ENCODE measurements at regions not wholly inside any gene's neighbourhood (a gene's known extent, or its start where the extent isn't known, plus 50 kb on each side); places are given as distances from the start of the nearest gene placed in this dataset.
"Not testable (repeated sequence)": the region's sequence is repeated elsewhere in the genome, so short reads cannot be mapped to it uniquely, and the experiment has no call there.

DNA sequence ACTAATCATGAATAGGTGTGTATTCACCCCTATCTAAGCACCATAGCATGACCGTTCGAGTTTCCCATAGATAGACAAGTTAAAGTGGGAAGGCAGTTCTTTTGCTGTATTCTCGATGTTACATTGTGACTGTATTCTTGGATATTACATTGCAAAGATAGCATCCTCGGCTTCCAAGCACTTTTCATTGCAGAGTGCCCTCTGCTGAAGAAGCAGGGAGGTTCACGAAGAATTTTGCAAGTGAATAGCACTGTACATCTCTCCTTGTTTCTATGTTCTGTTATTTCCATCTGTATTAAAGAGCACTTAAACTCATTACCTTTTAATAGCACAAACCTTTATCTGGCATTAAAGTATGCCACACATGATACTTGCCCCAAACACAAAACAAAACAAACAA is 426.7 kb upstream of the ARX start:
- Histone ChIP-seq H3K4me3 (no peak overlapping the region), H3K27ac (no peak overlapping the region), H3K9me3 (no peaks in the 10 kb centered on the region), H3K27me3 (ENCODE audit: insufficient read depth in 3 of 3, low read length in 2 of 3) (peaks cover 0 to 7% (median 0%) of the 10 kb centered on the region in 3 donors), H3K4me1 (no peaks in the 10 kb centered on the region), H3K36me3 (ENCODE audit: insufficient read depth in 1 of 2, low read depth in 1 of 2) (no peaks in the 10 kb centered on the region)
- 35 to 43% (median 35%) methylated on average over 5 of the region's 5 CpGs for WGBS, 3 donors
- DNase-seq (no peak), ATAC-seq (no peak)
- TF ChIP-seq, protein P1, sequence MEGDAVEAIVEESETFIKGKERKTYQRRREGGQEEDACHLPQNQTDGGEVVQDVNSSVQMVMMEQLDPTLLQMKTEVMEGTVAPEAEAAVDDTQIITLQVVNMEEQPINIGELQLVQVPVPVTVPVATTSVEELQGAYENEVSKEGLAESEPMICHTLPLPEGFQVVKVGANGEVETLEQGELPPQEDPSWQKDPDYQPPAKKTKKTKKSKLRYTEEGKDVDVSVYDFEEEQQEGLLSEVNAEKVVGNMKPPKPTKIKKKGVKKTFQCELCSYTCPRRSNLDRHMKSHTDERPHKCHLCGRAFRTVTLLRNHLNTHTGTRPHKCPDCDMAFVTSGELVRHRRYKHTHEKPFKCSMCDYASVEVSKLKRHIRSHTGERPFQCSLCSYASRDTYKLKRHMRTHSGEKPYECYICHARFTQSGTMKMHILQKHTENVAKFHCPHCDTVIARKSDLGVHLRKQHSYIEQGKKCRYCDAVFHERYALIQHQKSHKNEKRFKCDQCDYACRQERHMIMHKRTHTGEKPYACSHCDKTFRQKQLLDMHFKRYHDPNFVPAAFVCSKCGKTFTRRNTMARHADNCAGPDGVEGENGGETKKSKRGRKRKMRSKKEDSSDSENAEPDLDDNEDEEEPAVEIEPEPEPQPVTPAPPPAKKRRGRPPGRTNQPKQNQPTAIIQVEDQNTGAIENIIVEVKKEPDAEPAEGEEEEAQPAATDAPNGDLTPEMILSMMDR (IDR thresholded peaks at IDR 0.05): no peak
- intact Hi-C loops (cut with DNase I): no loop called here

DNA sequence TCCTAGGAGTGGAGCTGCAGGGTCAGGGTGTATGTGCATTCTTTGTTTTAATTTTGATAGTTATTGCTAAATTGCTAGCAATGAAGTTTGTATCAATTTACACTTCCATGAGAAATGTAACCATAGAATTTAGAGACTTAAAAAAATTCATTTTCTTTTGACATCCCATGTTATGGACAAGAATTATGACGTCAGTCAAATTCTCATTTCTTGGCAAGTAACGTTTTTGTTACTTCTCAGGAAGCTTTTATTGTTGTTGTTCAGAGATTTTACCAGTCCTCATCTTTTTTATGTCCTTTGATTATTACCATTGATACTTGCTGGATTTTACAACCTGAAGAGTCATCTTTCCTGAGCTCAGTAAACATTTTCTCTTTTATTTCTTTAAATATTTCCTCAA is 417.5 kb upstream of the ARX start:
- no peak for DNase-seq
- 18 to 46% (median 44%) methylated on average over 2 of the region's 2 CpGs for WGBS, 3 donors
- no peak overlapping the region for H3K4me3 ChIP-seq

DNA sequence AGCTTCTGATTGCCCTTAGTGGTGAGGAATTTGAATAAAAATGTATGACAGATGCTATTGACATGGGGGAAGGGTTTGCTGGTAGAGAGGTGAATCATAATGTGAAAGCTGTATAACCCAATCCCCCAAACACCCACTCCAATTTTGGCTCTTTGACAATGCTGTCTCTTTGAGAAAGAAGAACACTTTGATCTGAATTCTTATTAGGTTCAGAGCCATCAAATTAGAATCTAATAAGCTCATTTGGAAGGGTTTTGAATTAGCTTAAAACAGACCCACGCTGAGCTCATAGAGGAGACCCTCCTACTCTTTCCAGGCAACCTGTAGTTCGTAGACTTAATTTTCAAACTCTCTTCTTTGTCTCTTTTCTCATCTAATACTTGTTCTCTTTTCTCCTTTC is 416.6 kb upstream of the ARX start:
- TF ChIP-seq, protein P1 (IDR thresholded peaks at IDR 0.05): no peak
- WGBS, 3 donors: 38 to 66% (median 63%) methylated on average over 2 of the region's 2 CpGs
- no peaks in the 10 kb centered on the region for H3K27me3 ChIP-seq (ENCODE audit: insufficient read depth in 3 of 3, low read length in 2 of 3)
- DNase-seq (no peak), ATAC-seq (no peak)
- intact Hi-C loops (cut with DNase I): no loop called here
- H3K4me3 ChIP-seq: no peak overlapping the region
- no peaks in the 10 kb centered on the region for H3K9me3 ChIP-seq
- H3K27ac ChIP-seq: no peak overlapping the region
- H3K36me3 ChIP-seq (ENCODE audit: insufficient read depth in 1 of 2, low read depth in 1 of 2): no peaks in the 10 kb centered on the region
- H3K4me1 ChIP-seq: no peaks in the 10 kb centered on the region

More for the DNA sequence above, 417.5 kb upstream of the ARX start:
- Histone ChIP-seq H3K27me3 (ENCODE audit: insufficient read depth in 3 of 3, low read length in 2 of 3) (no peaks in the 10 kb centered on the region), H3K4me1 (no peaks in the 10 kb centered on the region), H3K36me3 (ENCODE audit: insufficient read depth in 1 of 2, low read depth in 1 of 2) (no peaks in the 10 kb centered on the region), H3K9me3 (no peaks in the 10 kb centered on the region), H3K27ac (no peak overlapping the region)
- intact Hi-C loops (cut with DNase I): no loop called here
- TF ChIP-seq, protein P1 (IDR thresholded peaks at IDR 0.05): no peak
- no peak for ATAC-seq

DNA sequence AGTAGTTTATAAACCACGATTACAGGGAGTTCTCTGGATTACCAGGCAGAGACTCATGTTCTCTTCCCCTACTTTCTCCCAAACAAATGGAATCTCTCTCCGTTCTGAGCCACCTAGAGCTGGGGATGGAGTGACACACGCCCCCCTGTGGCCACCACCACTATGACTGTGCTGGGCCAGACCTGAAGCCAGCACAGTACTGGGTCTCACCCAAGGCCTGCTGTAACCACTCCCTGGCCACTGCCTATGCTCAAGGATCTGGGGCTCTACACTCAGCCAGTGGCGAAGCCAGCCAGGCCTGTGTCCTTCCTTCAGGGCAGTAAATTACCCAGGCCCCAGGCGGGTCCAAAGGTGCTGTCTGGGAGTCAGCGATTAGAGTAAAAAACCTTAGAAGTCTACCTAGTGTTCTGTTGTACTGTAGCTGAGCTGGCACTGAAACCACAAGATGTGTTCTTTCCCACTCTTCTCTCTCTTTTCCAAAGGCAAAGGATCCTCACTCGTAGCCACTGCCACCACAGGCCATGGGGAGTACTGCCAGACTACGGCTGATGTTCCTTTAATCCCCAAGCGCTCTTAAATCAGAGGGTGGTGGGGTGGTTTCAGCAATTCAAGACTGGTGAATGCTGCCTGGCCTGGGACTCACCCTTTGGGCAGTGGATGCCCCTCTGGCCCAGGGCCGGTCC is 412.2 kb upstream of the ARX start:
- no peak overlapping the region for H3K27ac ChIP-seq
- TF ChIP-seq, protein P1 (IDR thresholded peaks at IDR 0.05): no peak
- no peaks in the 10 kb centered on the region for H3K9me3 ChIP-seq
- H3K4me1 ChIP-seq: no peaks in the 10 kb centered on the region
- no peak overlapping the region for H3K4me3 ChIP-seq
- 45 to 72% (median 71%) methylated on average over 10 of the region's 10 CpGs for WGBS, 3 donors
- no peak for DNase-seq
- intact Hi-C loops (cut with DNase I): no loop called here
- H3K36me3 ChIP-seq (ENCODE audit: insufficient read depth in 1 of 2, low read depth in 1 of 2): no peaks in the 10 kb centered on the region
- ATAC-seq: no peak
- peaks cover 0 to 4% (median 0%) of the 10 kb centered on the region in 3 donors for H3K27me3 ChIP-seq (ENCODE audit: insufficient read depth in 3 of 3, low read length in 2 of 3)

DNA sequence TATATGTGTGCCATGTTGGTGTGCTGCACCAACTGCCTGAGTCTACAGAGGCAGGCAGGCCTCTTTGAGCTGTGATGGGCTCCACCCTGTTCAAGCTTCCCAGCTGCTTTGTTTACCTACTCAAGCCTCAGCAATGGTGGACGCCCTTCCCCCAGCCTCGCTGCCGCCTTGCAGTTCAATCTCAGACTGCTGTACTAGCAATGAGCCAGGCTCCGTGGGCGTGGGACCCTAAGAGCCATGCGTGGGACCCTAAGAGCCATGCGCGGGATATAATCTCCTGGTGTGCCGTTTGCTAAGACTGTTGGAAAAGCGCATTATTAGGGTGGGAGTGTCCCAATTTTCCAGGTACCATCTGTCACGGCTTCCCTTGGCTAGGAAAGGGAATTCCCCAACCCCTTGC is 388.4 kb upstream of the ARX start:
- intact Hi-C loops (cut with DNase I); H3K36me3 ChIP-seq (ENCODE audit: insufficient read depth in 1 of 2, low read depth in 1 of 2); H3K4me1 ChIP-seq; H3K4me3 ChIP-seq; DNase-seq; H3K27ac ChIP-seq; H3K27me3 ChIP-seq (ENCODE audit: insufficient read depth in 3 of 3, low read length in 2 of 3); H3K9me3 ChIP-seq; ATAC-seq: not testable (repeated sequence)
- 92 to 96% (median 93%) methylated on average over 7 to 11 of the region's 11 CpGs for WGBS, 3 donors

Measured in psoas muscle (tissue), 7 donors.